NCI-H1436 (cell line): ENCODE measurements at regions not wholly inside any gene's neighbourhood (a gene's known extent, or its start where the extent isn't known, plus 50 kb on each side); places are given as distances from the start of the nearest gene placed in this dataset.

Experiments used
- DNase-seq: peaks from one replicate; lab custom pipeline; 2025; lab: John Stamatoyannopoulos, UW

GRCh38 chr4:26071688-26072087, 157.7 kb downstream of the SMIM20 start:
- DNase-seq = no peak

- DNase-seq = no peak
These were observed 160.0 kb downstream of the SMIM20 start for GRCh38 chr4:26073886-26074560.

- DNase-seq = no peak
These were observed 160.9 kb downstream of the SMIM20 start for GRCh38 chr4:26074712-26075430.

GRCh38 chr4:26075583-26075982, 161.6 kb downstream of the SMIM20 start:
- DNase-seq = no peak

GRCh38 chr4:26076000-26076587, 162.1 kb downstream of the SMIM20 start:
- DNase-seq = no peak

- DNase-seq = no peak
These were observed 162.9 kb downstream of the SMIM20 start for GRCh38 chr4:26076896-26077295.

GRCh38 chr4:26077756-26078155, 163.7 kb downstream of the SMIM20 start:
- DNase-seq = no peak

- no peak for DNase-seq
These were observed 167.0 kb downstream of the SMIM20 start for GRCh38 chr4:26080870-26081628.

GRCh38 chr4:26081795-26082498, 167.9 kb downstream of the SMIM20 start:
- peak; percentile 31 for DNase-seq

GRCh38 chr4:26082565-26082964, 168.5 kb downstream of the SMIM20 start:
- no peak for DNase-seq

- DNase-seq = no peak
These were observed 170.0 kb downstream of the SMIM20 start for GRCh38 chr4:26083987-26084386.

- DNase-seq = no peak
These were observed 170.4 kb downstream of the SMIM20 start for GRCh38 chr4:26084414-26084813.

- no peak for DNase-seq
These were observed 171.5 kb downstream of the SMIM20 start for GRCh38 chr4:26085551-26085950.

- DNase-seq = no peak
These were observed 172.8 kb downstream of the SMIM20 start for GRCh38 chr4:26086621-26087441.

GRCh38 chr4:26088433-26088928, 174.5 kb downstream of the SMIM20 start:
- no peak for DNase-seq

GRCh38 chr4:26093551-26093950, 179.5 kb downstream of the SMIM20 start:
- DNase-seq = no peak

GRCh38 chr4:26094076-26094475, 180.1 kb downstream of the SMIM20 start:
- no peak for DNase-seq

GRCh38 chr4:26094911-26095310, 180.9 kb downstream of the SMIM20 start:
- DNase-seq = no peak

GRCh38 chr4:26099967-26100366, 185.9 kb downstream of the SMIM20 start:
- DNase-seq = no peak

- DNase-seq = no peak
These were observed 187.0 kb downstream of the SMIM20 start for GRCh38 chr4:26101011-26101410.
